Stimulated activated effector memory CD8-positive, alpha-beta T cell treated with anti-CD3 and anti-CD28 coated beads, Interleukin-12 subunit alpha, Interleukin-12 subunit beta, amount 100 ng/mL, for 72 hours (primary cell): ENCODE measurements at regions not wholly inside any gene's neighbourhood (a gene's known extent, or its start where the extent isn't known, plus 50 kb on each side); places are given as distances from the start of the nearest gene placed in this dataset.

Source experiments
- ATAC-seq: fragments of 150-1000 bp; cut with Tn5 transposase; 2 replicates; pipeline ENCODE4 v1.10.0; 2021
- DNase-seq, 2 donors: peaks; one replicate each; pipeline ENCODE4 v3.0.0; 2021 to 2022; ENCODE audit warnings: low spot score in 2 of 2
- H3K27ac Mint-ChIP-seq: one replicate; pipeline ENCODE4 v1.8.0; 2022; ENCODE audit warnings: mild to moderate bottlenecking, mixed read lengths
- H3K36me3 Mint-ChIP-seq: one replicate; pipeline ENCODE4 v1.8.0; 2022; ENCODE audit warnings: mild to moderate bottlenecking, mixed read lengths
- H3K4me1 Mint-ChIP-seq: one replicate; pipeline ENCODE4 v1.8.0; 2022; ENCODE audit warnings: mixed read lengths
- H3K4me3 Mint-ChIP-seq: one replicate; pipeline ENCODE4 v1.8.0; 2022; ENCODE audit warnings: mild to moderate bottlenecking, mixed read lengths
- H3K9me3 Mint-ChIP-seq: one replicate; pipeline ENCODE4 v1.8.0; 2022; ENCODE audit warnings: mixed read lengths

DNA sequence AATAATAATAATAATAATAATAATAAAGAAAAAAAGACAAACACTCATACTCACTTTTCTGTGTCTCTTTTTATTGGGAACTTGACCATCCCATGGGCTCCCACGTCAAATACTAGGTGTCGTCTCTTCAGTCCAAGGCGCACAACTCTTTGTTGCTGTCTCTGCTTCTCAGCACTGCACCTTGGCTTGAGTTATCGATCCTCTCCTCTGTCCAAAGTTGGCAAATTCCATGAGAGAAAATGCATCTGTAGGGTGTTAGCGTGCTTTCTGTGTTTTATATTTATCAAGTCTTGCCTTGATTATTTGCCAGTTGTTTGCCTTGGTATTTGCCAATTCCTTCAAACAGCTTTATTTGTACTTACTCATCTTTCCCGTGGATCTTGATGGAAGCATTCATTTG lies 653.7 kb downstream of the CDH18 start:
- Mint-ChIP-seq H3K4me1 (no peaks in the 10 kb centered on the region), H3K4me3 (no peak overlapping the region), H3K36me3 (no peaks in the 10 kb centered on the region), H3K27ac (no peak overlapping the region), H3K9me3 (peaks cover 23% of the 10 kb centered on the region)
- DNase-seq (no peak), ATAC-seq (no peak)

DNA sequence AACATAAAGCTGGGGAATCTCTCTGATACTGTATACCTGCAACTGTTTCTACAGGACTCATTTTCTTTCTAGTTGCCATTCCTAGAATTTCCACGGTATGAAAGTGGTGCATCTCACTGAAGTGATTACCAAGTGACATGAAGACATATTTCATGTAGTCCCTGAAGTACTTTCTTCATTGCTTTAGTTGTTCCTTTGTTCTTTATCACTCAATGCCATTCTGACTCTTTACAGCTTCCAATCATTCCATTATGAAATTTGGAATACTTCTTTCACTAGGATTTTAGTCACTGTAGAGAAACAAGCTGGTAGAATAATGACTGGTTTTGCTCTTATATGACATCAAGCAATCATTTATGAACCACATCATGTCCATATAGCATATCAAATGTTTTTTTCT lies 645.1 kb downstream of the CDH18 start:
- Mint-ChIP-seq H3K36me3 (no peaks in the 10 kb centered on the region), H3K4me1 (no peaks in the 10 kb centered on the region), H3K4me3 (no peak overlapping the region), H3K27ac (no peak overlapping the region), H3K9me3 (peaks cover 16% of the 10 kb centered on the region)
- DNase-seq, result no peak
- no peak for ATAC-seq

DNA sequence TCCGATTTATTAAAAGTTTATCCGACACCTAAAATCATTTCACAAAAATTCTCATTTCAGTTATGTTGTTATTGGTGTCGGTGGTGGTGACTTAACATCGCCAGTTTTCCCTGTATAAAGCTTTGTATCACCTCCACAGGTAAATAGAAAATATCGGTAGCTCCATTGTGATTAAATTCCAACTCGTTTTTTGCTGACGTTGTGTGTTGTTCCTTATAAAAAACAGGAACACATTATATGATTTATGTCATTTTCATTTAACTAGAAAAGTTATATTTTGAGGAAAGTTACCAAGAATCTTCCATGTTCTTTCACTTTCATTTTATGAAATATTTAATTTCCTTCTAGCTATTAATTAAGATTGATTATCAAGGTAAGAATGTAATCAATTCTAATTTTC lies 635.9 kb downstream of the CDH18 start:
- H3K27ac Mint-ChIP-seq, result no peak overlapping the region
- H3K4me1 Mint-ChIP-seq, result no peaks in the 10 kb centered on the region
- ATAC-seq (no peak), DNase-seq (no peak)
- no peaks in the 10 kb centered on the region for H3K36me3 Mint-ChIP-seq
- no peak overlapping the region for H3K4me3 Mint-ChIP-seq
- H3K9me3 Mint-ChIP-seq, result peaks cover 3% of the 10 kb centered on the region

DNA sequence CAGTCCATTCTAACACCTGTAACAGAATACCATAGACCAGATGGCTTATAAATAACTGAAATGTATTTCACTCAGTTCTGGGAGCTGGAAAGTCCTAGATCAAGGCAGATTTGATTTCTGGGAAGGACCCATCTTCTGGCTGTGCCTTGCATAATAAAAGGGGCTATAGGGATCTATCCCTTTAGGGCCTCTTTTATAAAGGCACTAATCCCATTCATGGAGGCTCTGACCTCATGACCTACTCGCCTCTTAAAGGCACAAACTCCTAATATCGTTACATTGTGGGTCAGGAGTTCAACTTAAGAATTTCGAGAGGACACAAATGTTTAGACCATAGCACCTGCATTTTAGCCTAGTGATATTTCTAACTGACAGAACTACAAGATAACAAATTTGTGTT lies 619.0 kb downstream of the CDH18 start:
- H3K27ac Mint-ChIP-seq, result no peak overlapping the region

DNA sequence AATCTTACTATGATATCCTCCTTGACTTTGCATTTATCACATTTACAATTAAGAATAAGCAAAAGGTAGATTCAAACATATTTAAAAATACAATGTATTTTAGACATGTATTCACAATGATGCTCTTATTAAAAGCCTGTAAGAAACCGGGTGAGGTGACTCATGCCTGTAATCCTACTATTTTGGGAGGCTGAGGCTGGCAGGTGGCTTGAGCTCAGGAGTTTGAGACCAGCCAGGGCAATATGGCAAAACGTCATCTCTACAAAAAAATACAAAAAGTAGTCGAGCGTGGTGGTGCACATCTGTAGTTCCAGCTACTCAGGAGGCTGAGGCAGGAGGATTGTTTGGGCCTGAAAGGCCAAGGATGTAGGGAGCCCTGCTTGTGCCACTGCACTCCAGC lies 618.4 kb downstream of the CDH18 start:
- Mint-ChIP-seq H3K27ac (no peak overlapping the region), H3K4me1 (no peaks in the 10 kb centered on the region), H3K4me3 (no peak overlapping the region), H3K9me3 (peaks cover 13% of the 10 kb centered on the region), H3K36me3 (no peaks in the 10 kb centered on the region)
- DNase-seq (no peak), ATAC-seq (no peak)

More for the DNA sequence above, 619.0 kb downstream of the CDH18 start:
- Mint-ChIP-seq H3K4me3 (no peak overlapping the region), H3K36me3 (no peaks in the 10 kb centered on the region), H3K4me1 (no peaks in the 10 kb centered on the region), H3K9me3 (peaks cover 9% of the 10 kb centered on the region)
- no peak for DNase-seq
- ATAC-seq, result no peak

DNA sequence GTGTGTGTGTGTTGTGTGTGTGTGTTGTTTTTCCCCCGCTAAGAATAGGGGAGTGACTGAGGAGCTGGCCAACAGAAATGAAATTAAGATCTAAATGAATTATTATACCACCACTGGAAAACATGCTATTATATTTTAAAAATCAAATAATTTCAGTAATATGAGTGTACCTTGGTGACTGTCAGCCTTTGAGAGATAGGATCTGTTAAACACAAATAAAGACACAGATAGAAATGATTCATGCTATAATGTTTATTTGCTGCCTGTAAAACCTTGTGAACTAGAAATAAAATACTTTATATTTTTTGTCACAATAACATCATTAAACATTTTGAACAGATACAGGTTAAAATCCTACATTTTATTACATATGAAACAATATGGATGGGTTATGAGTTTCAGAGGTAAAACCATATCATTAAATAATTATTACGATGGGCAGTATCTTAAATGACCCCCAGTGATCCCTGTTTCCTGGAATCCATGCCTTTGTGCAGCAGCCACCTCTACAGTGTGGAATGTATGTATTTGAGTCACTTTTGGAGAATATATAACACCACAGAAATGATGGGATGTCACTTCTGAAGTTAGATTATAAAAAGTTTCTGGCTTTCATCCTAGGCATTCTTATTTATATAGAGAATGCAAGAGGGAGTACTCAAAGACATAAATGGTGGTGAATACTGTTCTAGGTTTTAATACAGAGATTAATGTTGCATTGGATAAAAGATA lies 617.2 kb downstream of the CDH18 start:
- ATAC-seq (no peak), DNase-seq (no peak)
- Mint-ChIP-seq H3K36me3 (no peaks in the 10 kb centered on the region), H3K4me1 (no peaks in the 10 kb centered on the region), H3K9me3 (peaks cover 10% of the 10 kb centered on the region), H3K27ac (no peak overlapping the region), H3K4me3 (no peak overlapping the region)

DNA sequence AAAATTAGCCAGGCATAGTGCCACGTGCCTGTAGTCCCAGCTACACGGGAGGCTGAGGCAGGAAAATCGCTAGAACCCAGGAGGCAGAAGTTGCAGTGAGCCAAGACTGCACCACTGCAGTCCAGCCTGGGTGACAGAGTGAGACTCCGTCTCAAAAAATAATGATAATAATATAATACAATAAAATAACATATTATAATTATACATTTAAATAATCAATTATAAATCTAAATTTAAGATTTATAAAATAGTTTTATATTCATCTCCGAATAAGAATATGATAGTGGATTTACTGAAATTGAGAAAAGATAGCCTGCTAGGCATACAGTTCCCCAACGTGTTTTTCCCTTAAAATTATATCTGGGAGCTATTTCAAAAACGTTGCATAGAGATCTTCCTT lies 599.6 kb downstream of the CDH18 start:
- Mint-ChIP-seq H3K9me3 (peaks cover 19% of the 10 kb centered on the region), H3K4me1 (no peaks in the 10 kb centered on the region)
- no peak for ATAC-seq

DNA sequence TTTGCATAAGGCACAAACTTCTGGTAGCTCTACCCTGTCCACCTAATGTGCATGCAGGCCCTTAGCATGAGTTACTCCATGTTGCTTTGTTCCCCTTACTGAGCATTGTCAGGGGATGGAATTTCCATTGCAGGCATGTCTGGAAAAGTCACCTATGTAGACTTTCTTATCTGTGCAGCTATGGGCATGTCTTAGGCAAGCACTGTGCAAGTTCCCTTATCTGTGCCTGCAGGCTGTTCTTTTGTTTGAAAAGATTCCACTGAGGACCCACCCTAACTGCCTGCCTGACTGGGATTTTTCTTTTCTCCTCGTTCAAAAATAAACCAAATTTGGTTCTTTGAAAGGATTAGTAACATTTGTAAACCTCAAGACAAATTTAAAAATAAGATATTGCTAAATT lies 587.0 kb downstream of the CDH18 start:
- Mint-ChIP-seq H3K9me3 (peaks cover 13% of the 10 kb centered on the region), H3K27ac (no peak overlapping the region), H3K36me3 (no peaks in the 10 kb centered on the region), H3K4me3 (no peak overlapping the region), H3K4me1 (no peaks in the 10 kb centered on the region)
- no peak for ATAC-seq
- DNase-seq, result no peak

More for the DNA sequence above, 599.6 kb downstream of the CDH18 start:
- Mint-ChIP-seq H3K27ac (no peak overlapping the region), H3K4me3 (no peak overlapping the region), H3K36me3 (no peaks in the 10 kb centered on the region)
- no peak for DNase-seq

DNA sequence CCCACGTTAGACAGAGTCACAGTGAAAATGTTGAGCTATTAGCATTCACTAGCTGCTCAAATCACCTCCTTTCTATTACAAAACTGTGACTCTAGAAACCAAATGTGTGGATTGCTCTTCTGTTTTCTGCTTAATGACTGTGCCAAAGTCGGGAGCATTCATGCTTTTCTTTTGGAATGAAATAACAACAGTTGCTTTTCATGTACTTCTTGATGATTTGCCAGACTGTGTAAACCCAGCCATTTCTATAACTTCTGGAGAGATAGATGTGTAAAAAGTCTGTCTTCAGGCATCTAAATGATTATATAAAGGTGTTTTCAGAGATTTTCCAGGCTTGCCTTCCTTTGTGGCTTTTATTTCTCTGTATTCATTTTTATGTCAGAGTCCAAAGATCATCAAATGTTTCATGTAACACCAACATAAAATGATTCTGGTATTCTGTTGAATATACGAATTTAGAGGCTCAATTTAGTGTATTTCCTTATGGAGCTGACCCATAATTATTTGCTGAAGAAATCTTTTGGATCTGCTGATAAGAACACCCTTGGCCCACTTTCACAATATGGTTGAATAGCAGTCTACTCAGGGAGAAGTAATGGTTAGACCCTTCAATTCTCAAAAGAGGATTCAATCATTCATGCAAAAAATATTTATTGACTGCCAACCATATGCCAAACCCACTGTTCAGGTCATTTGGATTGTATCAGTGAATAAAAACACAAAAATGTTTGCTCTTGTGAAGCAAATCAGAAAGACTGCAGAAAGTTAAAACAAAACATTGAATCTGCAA lies 581.2 kb downstream of the CDH18 start:
- Mint-ChIP-seq H3K4me3 (no peak overlapping the region), H3K9me3 (peaks cover 16% of the 10 kb centered on the region), H3K36me3 (no peaks in the 10 kb centered on the region), H3K27ac (no peak overlapping the region), H3K4me1 (no peaks in the 10 kb centered on the region)
- DNase-seq (no peak), ATAC-seq (no peak)

DNA sequence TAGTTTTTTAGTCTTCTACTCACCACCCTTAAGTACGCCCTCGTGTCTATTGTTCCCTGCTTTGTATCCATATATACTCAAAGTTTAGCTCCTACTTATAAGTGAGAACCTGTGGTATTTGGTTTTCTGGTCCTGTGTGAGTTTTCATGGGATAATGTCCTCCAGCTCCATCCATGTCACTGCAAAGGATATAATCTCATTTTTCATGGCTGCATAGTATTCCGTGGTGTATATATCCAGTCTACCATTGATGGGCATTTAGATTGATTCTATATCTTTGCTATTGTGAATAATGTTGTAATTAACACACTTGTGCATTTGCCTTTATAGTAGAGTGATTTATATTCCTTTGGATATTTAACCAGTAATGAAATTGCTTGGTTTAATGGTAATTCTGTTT lies 579.9 kb downstream of the CDH18 start:
- H3K9me3 Mint-ChIP-seq, result peaks cover 17% of the 10 kb centered on the region
- H3K27ac Mint-ChIP-seq, result no peak overlapping the region
- H3K36me3 Mint-ChIP-seq, result no peaks in the 10 kb centered on the region
- no peak overlapping the region for H3K4me3 Mint-ChIP-seq
- H3K4me1 Mint-ChIP-seq, result no peaks in the 10 kb centered on the region
- ATAC-seq (no peak), DNase-seq (no peak)

DNA sequence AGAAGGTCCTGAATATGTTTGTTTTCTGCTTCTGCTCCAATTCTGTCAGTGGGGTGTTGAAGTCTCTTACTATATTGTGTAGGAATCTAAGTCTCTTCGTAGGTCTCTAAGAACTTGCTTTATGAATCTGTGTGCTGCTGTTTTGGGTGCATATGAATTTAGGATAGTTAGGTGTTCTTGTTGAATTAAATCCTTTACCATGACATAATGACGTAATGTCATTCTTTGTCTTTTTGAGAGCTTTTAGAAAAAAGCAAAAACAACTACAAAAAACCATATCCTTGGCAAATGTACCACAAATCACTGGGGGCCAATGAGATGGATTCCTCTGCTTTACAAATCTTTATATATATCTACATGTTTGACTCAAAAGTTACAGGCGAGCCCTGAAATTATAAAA lies 576.1 kb downstream of the CDH18 start:
- H3K9me3 Mint-ChIP-seq, result peaks cover 27% of the 10 kb centered on the region
- H3K36me3 Mint-ChIP-seq, result no peaks in the 10 kb centered on the region
- no peaks in the 10 kb centered on the region for H3K4me1 Mint-ChIP-seq
- ATAC-seq, result no peak
- H3K4me3 Mint-ChIP-seq, result no peak overlapping the region
- no peak overlapping the region for H3K27ac Mint-ChIP-seq
- no peak for DNase-seq
